Heart left ventricle (tissue), 13 donors: ENCODE measurements at regions not wholly inside any gene's neighbourhood (a gene's known extent, or its start where the extent isn't known, plus 50 kb on each side); places are given as distances from the start of the nearest gene placed in this dataset.

Experiments
- CTCF ChIP-seq, 12 donors: fragments of 200-600 bp; sonication (generic) in 4 of 12; IDR thresholded peaks; one replicate each; pipeline versions ENCODE4 v1.5.0 to v1.8.0; 2018 to 2022; ENCODE audit warnings: antibody characterized with exemption in 12 of 12, mild to moderate bottlenecking in 5 of 12
- POLR2A ChIP-seq, 2 donors: fragments of 450-650 bp; IDR thresholded peaks; one replicate each; pipeline ENCODE4 v1.6.1; 2017; ENCODE audit warnings: antibody characterized with exemption in 2 of 2, mild to moderate bottlenecking in 2 of 2, moderate library complexity in 2 of 2
- donor health status: ischemic (EF 13 %, LVEDD 7.1; RV severe dilation, severe dysfunction).
- donor health status: DM: no; HTN: yes; CAD: no.
- donor health status: DM: no; HTN: no; CAD: no.
- donor health status: ischemic (EF 25% LVEDD 6.9; RV normal size, moderate dysfunction).
- donor health status: ischemic (EF 25% LVEDD 5.7; RV mildly dilated, moderate dysfunction).
- donor health status: ischemic (EF 35%, LVEDD 5.7; RV mildly dilated, moderate dysfunction).
- donor health status: nonischemic (EF 11% LVEDD 7.7; RV severe dilation, severe dysfunction).
- donor health status: DM: yes; HTN: yes; CAD: no.
- donor health status: PGD.
- donor health status: ischemic (EF 29% LVEDD 5.4; RV normal size, mild dysfunction).
- donor health status: nonischemic (EF 23%, LVEDD 6.1; RV moderate dilation, normal function).

- TF ChIP-seq CTCF (IDR thresholded peaks at IDR 0.05), result no peak
- no peak for TF ChIP-seq POLR2A (IDR thresholded peaks at IDR 0.05)
These were observed 1631.7 kb downstream of the DPP10 start for GRCh38 chr2:116074161-116074560.
